Endothelial cell of umbilical vein (primary cell): ENCODE measurements at regions not wholly inside any gene's neighbourhood (a gene's known extent, or its start where the extent isn't known, plus 50 kb on each side); places are given as distances from the start of the nearest gene placed in this dataset.
A peak's percentile ranks its signal among the peaks of the same experiment; 100 is the strongest.

ENCODE experiments used
- BruUV-seq: library from RNA; stranded (reverse); fragments of 400-500 nt; replicated peaks from 2 replicates; lab custom pipeline; 2021; lab: Mats Ljungman, UMichigan
- CTCF ChIA-PET: fragments of 300-600, 350-600 bp; sonication (Branson Sonifier 250); formaldehyde crosslinking; loops from one replicate; lab custom pipeline; 2021; ENCODE audit warnings: antibody characterized with exemption, inconsistent platforms; lab: Charles Lee
- POLR2A ChIA-PET: fragments of 300-600, 350-600 bp; sonication (Branson Sonifier 250); formaldehyde crosslinking; loops from one replicate; lab custom pipeline; 2021; ENCODE audit warnings: antibody characterized with exemption, inconsistent platforms; lab: Charles Lee
- DNase-seq: peaks from one replicate; pipeline ENCODE4 v3.0.0-alpha.2; 2011; ENCODE audit warnings: low read depth, low spot score
- FAIRE-seq: peaks from 2 replicates; lab custom pipeline; 2011; peaks lifted over from hg19 to GRCh38; lab: Jason Lieb, UNC
- H2AFZ ChIP-seq: 2 replicates; pipeline ENCODE4 v1.6.0; 2012; ENCODE audit warnings: low read depth, low read length, control low read depth, inconsistent platforms
- H3K27ac ChIP-seq: 2 replicates; pipeline ENCODE4 v1.5.1; 2011; ENCODE audit warnings: low read depth, mild to moderate bottlenecking, control low read depth, low read length, moderate library complexity; ENCODE audit not compliant: insufficient read depth
- H3K27me3 ChIP-seq, 2 experiments: 2 replicates each; pipeline versions ENCODE4 v1.6.0 to v1.6.1; 2011; ENCODE audit warnings: low read length in 2 of 2, mixed read lengths in 1 of 2; ENCODE audit not compliant: control insufficient read depth in 2 of 2, insufficient read depth in 2 of 2
- H3K36me3 ChIP-seq, 2 experiments: 2 replicates in 1 of 2; 3 replicates in 1 of 2; pipeline ENCODE4 v1.5.1; 2011; ENCODE audit warnings: low read length in 2 of 2, mild to moderate bottlenecking in 1 of 2, moderate library complexity in 1 of 2; ENCODE audit not compliant: control insufficient read depth in 2 of 2, insufficient read depth in 2 of 2; ENCODE audit errors: extremely low read depth in 1 of 2
- H3K4me1 ChIP-seq: 3 replicates; pipeline ENCODE4 v1.5.1; 2011; ENCODE audit warnings: mild to moderate bottlenecking, low read length; ENCODE audit not compliant: control insufficient read depth, insufficient read depth; ENCODE audit errors: extremely low read depth
- H3K4me2 ChIP-seq: 2 replicates; pipeline ENCODE4 v1.6.1; 2011; ENCODE audit warnings: low read length, control low read depth, mixed read lengths; ENCODE audit not compliant: insufficient read depth
- H3K4me3 ChIP-seq, 3 experiments: fragments of 200-600 bp in 1 of 3; sonication (generic), shearing (Covaris generic) in 1 of 3; replicated peaks in 1 of 3; 2 replicates each; pipeline ENCODE4 v1.5.1; 2011 to 2016; ENCODE audit warnings: control low read depth in 3 of 3, low read length in 3 of 3, mild to moderate bottlenecking in 2 of 3, inconsistent platforms in 1 of 3, low read depth in 1 of 3, moderate library complexity in 1 of 3; ENCODE audit not compliant: insufficient read depth in 1 of 3
- H3K79me2 ChIP-seq: 2 replicates; pipeline ENCODE4 v1.6.0; 2012; ENCODE audit warnings: low read length, inconsistent platforms; ENCODE audit not compliant: control insufficient read depth, insufficient read depth
- H3K9ac ChIP-seq: replicated peaks from 2 replicates; pipeline ENCODE3; 2011; ENCODE audit warnings: low read length, control low read depth; ENCODE audit not compliant: insufficient read depth; ENCODE audit errors: extremely low read depth
- H3K9me1 ChIP-seq: replicated peaks from 3 replicates; pipeline ENCODE4 v1.6.0; 2011; ENCODE audit warnings: mild to moderate bottlenecking, low read length; ENCODE audit not compliant: control insufficient read depth, insufficient read depth; ENCODE audit errors: extremely low read depth
- H3K9me3 ChIP-seq: replicated peaks from 2 replicates; pipeline ENCODE4 v1.5.1; 2012; ENCODE audit warnings: low read length, inconsistent platforms; ENCODE audit not compliant: control insufficient read depth, insufficient read depth
- H4K20me1 ChIP-seq: replicated peaks from 2 replicates; pipeline ENCODE3; 2011; ENCODE audit warnings: mild to moderate bottlenecking, low read length; ENCODE audit not compliant: control insufficient read depth, insufficient read depth; ENCODE audit errors: extremely low read depth
- EZH2 ChIP-seq: IDR thresholded peaks from 2 replicates; pipeline ENCODE4 v1.6.1; 2012; ENCODE audit warnings: borderline replicate concordance, low read depth, mild to moderate bottlenecking, moderate library complexity, low read length, inconsistent platforms; ENCODE audit not compliant: severe bottlenecking
- FOS ChIP-seq: IDR thresholded peaks from 2 replicates; pipeline ENCODE4 v1.6.1; 2011; ENCODE audit warnings: mild to moderate bottlenecking, low read length, moderate library complexity, borderline replicate concordance; ENCODE audit not compliant: insufficient read depth
- GATA2 ChIP-seq: IDR thresholded peaks from 2 replicates; pipeline ENCODE4 v1.7.0; 2011; ENCODE audit warnings: low read depth, mild to moderate bottlenecking, moderate library complexity, mixed read lengths, low read length; ENCODE audit not compliant: insufficient read length, insufficient read depth
- JUN ChIP-seq: IDR thresholded peaks from 2 replicates; pipeline ENCODE4 v1.6.1; 2011; ENCODE audit warnings: borderline replicate concordance, low read depth; ENCODE audit not compliant: insufficient read length, insufficient read depth
- MYC ChIP-seq: IDR thresholded peaks from one replicate; pipeline ENCODE4 v1.6.1; 2011; ENCODE audit warnings: mild to moderate bottlenecking, low read depth, low read length
- POLR2A ChIP-seq: IDR thresholded peaks from 2 replicates; pipeline ENCODE4 v1.6.1; 2012; ENCODE audit warnings: low read depth, mild to moderate bottlenecking, control low read depth, low read length
- POLR2AphosphoS5 ChIP-seq: IDR thresholded peaks from 2 replicates; pipeline ENCODE4 v1.6.1; 2012; ENCODE audit warnings: low read depth, mild to moderate bottlenecking, control low read depth, low read length, moderate library complexity; ENCODE audit not compliant: insufficient read depth
- dilution Hi-C: fragments of 300-500 bp; cut with MboI; formaldehyde crosslinking; loops from one replicate; pipeline ENCODE4 v1.15.0; 2019; ENCODE audit warnings: low sequenced_read_pairs; ENCODE audit not compliant: extremely low pct_ligation_motif_present
- intact Hi-C: fragments of 100-400 bp; cut with micrococcal nuclease; formaldehyde crosslinking; loops from one replicate; pipeline ENCODE4 v1.10.0; 2022
- TF ChIP-seq, protein P1 (sequence below): IDR thresholded peaks from 2 replicates; pipeline ENCODE4 v1.6.1; 2011; ENCODE audit not compliant: insufficient read depth, insufficient read length
- TF ChIP-seq, protein P2 (sequence below), 2 donors: IDR thresholded peaks; 1 replicate in 1 of 2; 2 replicates in 1 of 2; pipeline ENCODE4 v1.5.1; 2011; ENCODE audit warnings: low read length in 2 of 2, mild to moderate bottlenecking in 2 of 2, moderate library complexity in 2 of 2, control low read depth in 1 of 2, inconsistent platforms in 1 of 2, low read depth in 1 of 2; ENCODE audit not compliant: insufficient read depth in 1 of 2; ENCODE audit errors: extremely low read depth in 1 of 2

DNA sequence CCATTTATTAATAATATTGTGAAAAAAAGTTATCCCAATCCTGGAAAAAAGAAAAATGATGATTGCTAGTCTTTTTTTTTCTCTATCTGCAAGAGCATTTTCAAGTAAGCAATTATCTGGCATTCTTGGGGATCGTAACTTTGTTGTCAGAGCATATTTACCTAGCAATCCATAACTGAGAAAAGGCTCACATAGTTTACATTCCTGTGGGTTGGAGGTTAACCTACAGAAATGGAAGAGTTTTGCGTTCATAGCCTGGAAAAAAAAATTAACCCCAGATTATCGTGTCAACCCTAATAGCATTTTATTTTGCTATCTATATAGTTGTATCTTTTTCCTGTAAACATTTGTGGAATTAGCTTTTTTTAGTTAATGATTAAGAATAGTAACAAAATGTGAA is 292.3 kb downstream of the DAD1 start:
- Histone ChIP-seq H3K27ac (no peak overlapping the region), H3K79me2 (no peaks in the 10 kb centered on the region), H3K36me3 (no peaks in the 10 kb centered on the region), H3K4me1 (peaks cover 6% of the 10 kb centered on the region), H3K9me3 (no peaks in the 10 kb centered on the region), H2AFZ (no peak overlapping the region), H3K4me3 (no peak overlapping the region), H3K4me2 (peak overlapping the region; percentile 17), H3K9ac (no peak overlapping the region), H4K20me1 (no peaks in the 10 kb centered on the region), H3K9me1 (no peaks in the 10 kb centered on the region), H3K27me3 (peaks cover 16 to 18% of the 10 kb centered on the region in 2 experiments)
- CTCF ChIA-PET, result interaction anchor here (0.7 to 2.5 kb wide), 2 partner anchors 8 to 28 kb away, joined by 3 to 5 read pairs; no protein-coding TSS in a partner anchor
- POLR2A ChIA-PET, result no interaction called here
- BruUV-seq, result no TSS peak
- no peak for DNase-seq
- intact Hi-C loops, result no loop called here
- dilution Hi-C loops, result no loop called here
- no peak for TF ChIP-seq POLR2AphosphoS5
- TF ChIP-seq FOS, result no peak
- TF ChIP-seq GATA2, result no peak
- TF ChIP-seq, protein P1, sequence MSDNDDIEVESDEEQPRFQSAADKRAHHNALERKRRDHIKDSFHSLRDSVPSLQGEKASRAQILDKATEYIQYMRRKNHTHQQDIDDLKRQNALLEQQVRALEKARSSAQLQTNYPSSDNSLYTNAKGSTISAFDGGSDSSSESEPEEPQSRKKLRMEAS, result no peak
- TF ChIP-seq JUN, result no peak
- TF ChIP-seq, protein P2, sequence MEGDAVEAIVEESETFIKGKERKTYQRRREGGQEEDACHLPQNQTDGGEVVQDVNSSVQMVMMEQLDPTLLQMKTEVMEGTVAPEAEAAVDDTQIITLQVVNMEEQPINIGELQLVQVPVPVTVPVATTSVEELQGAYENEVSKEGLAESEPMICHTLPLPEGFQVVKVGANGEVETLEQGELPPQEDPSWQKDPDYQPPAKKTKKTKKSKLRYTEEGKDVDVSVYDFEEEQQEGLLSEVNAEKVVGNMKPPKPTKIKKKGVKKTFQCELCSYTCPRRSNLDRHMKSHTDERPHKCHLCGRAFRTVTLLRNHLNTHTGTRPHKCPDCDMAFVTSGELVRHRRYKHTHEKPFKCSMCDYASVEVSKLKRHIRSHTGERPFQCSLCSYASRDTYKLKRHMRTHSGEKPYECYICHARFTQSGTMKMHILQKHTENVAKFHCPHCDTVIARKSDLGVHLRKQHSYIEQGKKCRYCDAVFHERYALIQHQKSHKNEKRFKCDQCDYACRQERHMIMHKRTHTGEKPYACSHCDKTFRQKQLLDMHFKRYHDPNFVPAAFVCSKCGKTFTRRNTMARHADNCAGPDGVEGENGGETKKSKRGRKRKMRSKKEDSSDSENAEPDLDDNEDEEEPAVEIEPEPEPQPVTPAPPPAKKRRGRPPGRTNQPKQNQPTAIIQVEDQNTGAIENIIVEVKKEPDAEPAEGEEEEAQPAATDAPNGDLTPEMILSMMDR (IDR thresholded peaks at IDR 0.05; ENCODE audit: extremely low read depth in 1 of 2, insufficient read depth in 1 of 2, low read depth in 1 of 2, low read length in 2 of 2), result no peak
- no peak for TF ChIP-seq POLR2A
- no peak for TF ChIP-seq EZH2
- no peak for TF ChIP-seq MYC
- peak; percentile 12 for FAIRE-seq
